NCI-H187 (cell line): ENCODE measurements at regions not wholly inside any gene's neighbourhood (a gene's known extent, or its start where the extent isn't known, plus 50 kb on each side); places are given as distances from the start of the nearest gene placed in this dataset.
"Not testable (repeated sequence)": the region's sequence is repeated elsewhere in the genome, so short reads cannot be mapped to it uniquely, and the experiment has no call there.

ENCODE experiments used
- DNase-seq, 2 experiments: peaks; one replicate each; lab custom pipeline; 2025; lab: John Stamatoyannopoulos, UW

DNA sequence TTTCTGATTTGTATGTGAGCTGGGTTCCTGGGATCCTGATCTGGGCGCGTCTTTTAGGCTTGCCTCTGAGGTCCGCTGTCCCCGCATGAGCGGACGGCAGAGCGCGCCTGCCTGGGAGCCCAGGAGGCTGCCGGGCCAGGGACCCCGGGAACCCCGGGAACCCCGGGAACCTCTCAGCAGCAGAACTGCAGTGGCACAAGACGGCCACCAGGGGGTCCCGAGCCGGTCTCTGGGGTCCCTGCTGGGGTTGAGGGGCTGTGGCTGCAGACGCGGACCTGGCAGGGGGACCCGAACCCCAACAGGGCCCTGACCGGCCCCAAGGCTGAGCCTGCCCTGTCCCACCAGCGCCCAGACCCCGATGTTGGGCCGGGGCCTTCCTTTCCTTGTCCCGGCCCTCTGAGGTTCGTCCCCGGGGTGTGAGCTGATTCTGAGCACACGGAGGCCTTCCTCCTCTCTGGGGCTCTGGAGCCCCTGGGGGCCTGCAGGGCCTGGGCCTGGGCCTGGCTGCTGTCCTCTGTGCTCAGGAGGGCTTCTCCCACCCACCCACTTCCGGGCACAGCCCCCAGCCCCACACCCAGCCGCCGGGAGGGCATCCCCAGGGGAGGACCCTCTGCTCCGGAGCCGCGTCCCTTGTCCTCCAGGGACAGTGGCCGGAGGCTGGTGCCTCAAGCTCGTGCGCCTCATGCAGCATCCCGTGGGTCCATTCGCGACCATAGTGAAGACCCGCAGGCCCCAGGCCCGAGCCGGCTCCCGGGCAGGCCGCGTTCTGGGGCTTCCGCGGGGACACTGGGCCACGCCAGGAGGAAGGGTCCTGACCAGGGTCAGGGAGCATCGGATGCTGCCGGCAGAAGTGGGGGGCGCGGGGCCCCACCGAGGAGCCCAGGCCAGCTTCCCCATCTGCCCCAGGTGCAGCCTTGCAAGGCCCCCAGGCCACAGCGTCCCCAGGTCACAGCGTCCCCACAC, 152.9 kb downstream of the TMEM121 start:
- not testable (repeated sequence) for DNase-seq

DNA sequence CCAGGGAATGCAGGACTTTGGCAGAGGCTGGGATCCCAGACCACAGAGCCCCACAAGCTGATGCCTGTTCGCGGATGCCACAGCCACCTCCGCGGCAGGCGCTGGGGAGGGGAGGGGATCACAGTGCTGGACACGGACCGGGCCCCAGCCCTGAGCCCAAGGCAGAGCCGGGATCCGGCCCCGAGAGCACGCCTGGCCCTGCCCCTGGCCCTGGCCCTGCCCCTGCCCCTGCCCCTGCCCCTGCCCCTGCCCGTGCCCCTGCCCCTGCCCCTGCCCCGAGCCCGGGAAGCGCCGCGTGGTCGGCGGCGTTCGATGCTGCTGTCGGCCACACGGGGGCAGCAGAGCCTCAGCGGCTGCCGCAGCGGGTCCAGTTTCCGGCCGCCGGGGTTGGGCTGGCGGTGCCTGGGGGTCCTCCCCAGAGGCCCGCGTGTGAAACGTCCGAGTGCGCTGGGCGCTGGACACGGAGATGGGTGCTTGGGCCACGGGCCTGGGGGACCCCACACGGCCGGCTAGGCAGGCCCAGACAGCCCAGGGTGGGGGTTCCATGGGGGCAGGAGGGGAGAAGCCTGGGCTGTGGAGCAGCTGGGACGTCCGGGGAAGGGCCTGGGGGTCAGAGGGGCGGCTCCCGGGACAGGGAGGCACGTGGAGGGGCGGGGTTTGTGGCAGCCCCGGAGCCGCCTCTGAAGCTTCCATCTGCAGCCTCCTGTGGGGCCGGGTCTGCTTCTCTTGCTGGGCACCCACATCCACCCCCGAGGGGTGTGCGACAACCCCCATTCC, 153.8 kb downstream of the TMEM121 start:
- DNase-seq, result not testable (repeated sequence)

GRCh38 chr14:105680736-105681098, 154.3 kb downstream of the TMEM121 start:
- not testable (repeated sequence) for DNase-seq

DNA sequence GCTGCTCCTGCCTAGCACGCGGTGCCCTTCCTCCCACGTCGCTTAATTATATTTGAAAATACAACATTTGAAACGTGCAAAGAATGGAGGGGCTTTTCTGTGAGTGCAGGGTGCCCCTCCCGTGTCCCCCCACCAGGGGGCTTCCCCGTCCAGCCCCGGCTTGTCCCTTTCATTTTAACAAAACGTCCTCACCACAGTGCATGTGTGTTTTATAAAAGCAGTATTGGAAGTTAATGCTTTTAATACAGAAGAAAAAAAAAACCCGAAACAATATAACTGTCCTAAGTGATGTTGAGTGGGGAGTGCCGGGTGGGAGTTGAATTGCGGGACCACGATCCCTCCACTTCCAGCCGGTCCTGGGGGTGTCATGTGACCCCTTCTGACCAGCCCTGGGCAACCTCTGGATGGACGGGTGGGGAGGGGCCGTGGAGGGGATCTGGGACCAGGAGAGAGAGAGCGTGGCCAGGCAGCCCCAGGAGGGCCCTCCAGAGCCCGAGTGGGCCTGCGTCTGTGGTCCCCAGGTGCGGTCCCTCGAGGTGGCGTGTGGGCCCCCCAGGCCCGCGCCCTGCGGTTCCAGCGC, 155.3 kb downstream of the TMEM121 start:
- not testable (repeated sequence) for DNase-seq

GRCh38 chr14:105682442-105682841, 156.1 kb downstream of the TMEM121 start:
- DNase-seq, result not testable (repeated sequence)

- DNase-seq, result no peak
These were observed 156.7 kb downstream of the TMEM121 start for GRCh38 chr14:105682956-105683570.

GRCh38 chr14:105684056-105684455, 157.7 kb downstream of the TMEM121 start:
- not testable (repeated sequence) for DNase-seq

DNA sequence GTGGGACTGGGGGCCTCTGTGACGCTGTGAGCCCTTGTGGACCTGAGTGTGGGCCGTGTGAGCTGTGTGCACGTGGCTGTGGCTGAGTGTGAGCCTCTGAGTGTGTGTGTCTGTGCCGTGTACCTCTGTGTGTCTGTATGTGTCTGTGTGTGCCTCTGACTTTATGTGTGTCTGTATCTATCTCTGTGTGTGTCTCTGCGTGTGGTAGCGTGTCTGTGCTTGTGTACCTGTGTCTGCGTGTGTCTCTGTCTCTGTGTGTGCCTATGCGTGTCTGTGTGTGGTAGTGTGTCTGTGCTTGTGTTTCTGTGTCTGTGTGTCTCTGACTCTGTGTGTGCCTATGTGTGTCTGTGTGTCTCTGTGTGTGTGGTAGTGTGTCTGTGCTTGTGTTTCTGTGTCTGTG, 158.2 kb downstream of the TMEM121 start:
- not testable (repeated sequence) for DNase-seq

DNA sequence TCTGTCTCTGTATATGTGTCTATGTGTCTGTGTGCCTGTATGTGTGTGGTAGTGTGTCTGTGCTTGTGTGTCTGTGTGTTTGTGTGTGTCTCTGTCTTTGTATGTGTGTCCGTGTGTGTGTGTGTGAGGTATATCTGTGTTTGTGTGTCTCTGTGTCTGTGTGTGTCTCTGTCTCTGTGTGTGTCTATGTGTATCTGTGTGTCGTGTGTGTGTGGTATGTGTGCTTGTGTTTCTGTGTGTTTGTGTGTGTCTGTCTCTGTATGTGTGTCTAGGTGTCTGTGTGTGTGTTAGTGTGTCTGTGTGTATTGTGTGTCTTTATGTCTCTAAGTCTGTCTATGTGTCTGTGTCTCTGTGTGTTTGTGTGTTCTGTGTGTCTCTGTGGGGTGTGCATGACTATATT, 158.6 kb downstream of the TMEM121 start:
- no peak for DNase-seq

DNA sequence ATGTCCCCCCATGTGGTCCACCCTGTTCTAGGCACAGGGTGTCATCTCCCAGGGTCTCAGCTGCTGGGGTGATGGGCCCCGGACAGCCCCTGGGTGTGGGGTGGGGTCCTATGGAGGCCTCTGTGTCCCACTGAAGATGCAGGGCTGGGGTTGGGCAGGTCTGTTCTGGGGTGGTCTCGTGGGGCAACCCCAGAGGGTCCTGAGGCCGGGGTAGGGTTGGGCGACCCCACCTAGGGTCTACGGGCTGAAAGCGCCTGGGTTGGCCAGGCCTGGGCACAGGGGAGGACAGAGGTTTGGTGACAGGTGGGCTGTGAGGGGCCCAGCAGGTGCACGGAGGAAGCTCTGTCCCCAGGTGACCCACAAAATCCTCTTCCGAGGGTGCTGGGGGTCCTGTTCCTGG, 159.2 kb downstream of the TMEM121 start:
- not testable (repeated sequence) for DNase-seq

GRCh38 chr14:105686050-105686449, 159.7 kb downstream of the TMEM121 start:
- DNase-seq, result not testable (repeated sequence)

DNA sequence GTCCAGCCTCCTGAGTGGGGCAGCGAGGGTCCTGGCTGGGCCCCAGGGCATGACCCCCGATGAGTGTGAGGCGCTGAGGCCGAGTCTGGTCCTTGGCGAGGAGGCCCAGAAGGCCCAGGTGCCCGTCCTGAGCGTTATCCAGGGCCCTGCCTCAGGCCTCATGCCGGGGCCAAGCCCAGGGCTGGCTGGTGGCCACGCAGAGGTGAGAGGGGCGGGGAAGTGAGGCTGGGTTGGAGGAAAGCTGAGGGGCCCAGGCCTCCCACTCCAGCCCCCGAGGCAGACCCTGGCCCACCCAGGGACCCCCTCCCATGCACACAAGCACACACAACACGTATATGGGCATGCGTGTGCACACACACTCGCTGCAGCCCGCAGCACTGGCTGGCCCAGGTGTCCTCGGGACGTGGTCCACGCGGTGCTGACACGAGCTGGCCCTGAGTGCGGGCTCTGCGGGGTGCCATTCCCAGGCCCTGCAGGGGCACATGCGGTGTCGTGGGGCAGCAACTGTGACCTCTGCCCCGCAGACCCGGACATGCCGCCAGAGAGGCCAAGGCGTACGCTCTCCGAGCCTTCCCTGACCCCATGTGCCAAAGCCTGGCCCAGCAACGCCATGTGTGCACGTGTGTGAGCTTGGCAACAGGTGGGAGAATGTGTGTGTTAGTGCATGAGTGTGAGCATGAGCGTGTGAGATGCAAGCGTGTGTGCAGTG, 160.2 kb downstream of the TMEM121 start:
- not testable (repeated sequence) for DNase-seq

DNA sequence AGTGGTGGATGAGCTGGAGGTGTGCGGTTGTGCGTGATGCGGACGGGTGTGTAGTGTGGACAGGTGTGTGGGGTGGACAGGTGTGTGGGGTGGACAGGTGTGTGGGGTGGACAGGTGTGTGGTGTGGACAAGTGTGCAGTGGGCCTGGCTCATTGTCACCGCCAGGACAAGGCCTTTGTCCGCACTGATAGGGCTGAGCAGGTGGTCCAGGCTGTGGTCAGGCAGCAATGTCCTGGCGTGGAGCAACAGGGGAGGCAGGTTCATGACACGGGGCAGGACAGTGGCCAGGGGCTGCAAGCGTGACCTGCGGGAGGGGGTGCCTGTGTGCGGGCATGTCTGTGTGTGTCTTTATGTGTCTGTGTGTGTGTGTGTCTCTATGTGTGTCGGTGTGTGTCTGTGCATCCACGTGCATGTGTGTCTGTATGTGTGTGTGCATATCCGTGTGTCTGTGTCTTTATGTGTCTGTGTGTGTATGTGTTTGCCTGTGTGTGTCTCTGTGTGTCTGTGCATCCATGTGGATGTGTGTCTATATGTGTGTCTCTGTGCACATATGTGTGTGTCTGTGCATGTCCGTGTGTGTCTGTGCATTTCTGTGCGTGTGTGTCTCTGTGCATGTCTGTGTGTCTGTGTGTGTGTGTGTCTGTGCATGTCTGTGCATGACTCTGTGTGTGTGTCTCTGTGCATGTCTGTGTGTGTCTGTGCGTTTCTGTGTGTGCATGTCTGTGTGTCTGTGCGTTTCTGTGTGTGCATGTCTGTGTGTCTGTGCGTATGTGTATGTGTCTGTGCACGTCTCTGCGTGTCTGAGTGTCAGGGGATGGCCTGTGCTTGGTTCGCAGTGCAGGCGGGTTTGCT, 161.0 kb downstream of the TMEM121 start:
- not testable (repeated sequence) for DNase-seq

GRCh38 chr14:105688023-105688351, 161.6 kb downstream of the TMEM121 start:
- not testable (repeated sequence) for DNase-seq

- not testable (repeated sequence) for DNase-seq
These were observed 162.4 kb downstream of the TMEM121 start for GRCh38 chr14:105688664-105689221.

GRCh38 chr14:105689722-105690121, 163.3 kb downstream of the TMEM121 start:
- DNase-seq, result no peak

- DNase-seq, result no peak
These were observed 164.3 kb downstream of the TMEM121 start for GRCh38 chr14:105690671-105691070.

- not testable (repeated sequence) for DNase-seq
These were observed 165.1 kb downstream of the TMEM121 start for GRCh38 chr14:105691321-105692109.

GRCh38 chr14:105692110-105692685, 165.8 kb downstream of the TMEM121 start:
- not testable (repeated sequence) for DNase-seq
